ENCODE measurements at regions not wholly inside any gene's neighbourhood (a gene's known extent, or its start where the extent isn't known, plus 50 kb on each side); places are given as distances from the start of the nearest gene placed in this dataset.

GRCh38 chr4:28179126-28179525 lies 1318.5 kb downstream of the STIM2 start:
- no peak for DNase-seq (ENCODE audit: low read depth, low spot score)

GRCh38 chr4:28209371-28209924 lies 1348.8 kb downstream of the STIM2 start:
- no peak for DNase-seq (ENCODE audit: low read depth, low spot score)

- DNase-seq (ENCODE audit: low read depth, low spot score): no peak
Measured at GRCh38 chr4:28211676-28212470, 1351.2 kb downstream of the STIM2 start.

- no peak for DNase-seq (ENCODE audit: low read depth, low spot score)
Measured at GRCh38 chr4:28221536-28221935, 1360.9 kb downstream of the STIM2 start.

GRCh38 chr4:28225050-28225449 lies 1364.4 kb downstream of the STIM2 start:
- no peak for DNase-seq (ENCODE audit: low read depth, low spot score)

- DNase-seq (ENCODE audit: low read depth, low spot score): no peak
Measured at GRCh38 chr4:28225689-28226353, 1365.2 kb downstream of the STIM2 start.

- DNase-seq (ENCODE audit: low read depth, low spot score): no peak
Measured at GRCh38 chr4:28226962-28227361, 1366.3 kb downstream of the STIM2 start.

- DNase-seq (ENCODE audit: low read depth, low spot score): no peak
Measured at GRCh38 chr4:28227764-28228163, 1367.1 kb downstream of the STIM2 start.

GRCh38 chr4:28228561-28229491 lies 1368.2 kb downstream of the STIM2 start:
- DNase-seq (ENCODE audit: low read depth, low spot score): no peak

GRCh38 chr4:28232376-28232775 lies 1371.7 kb downstream of the STIM2 start:
- no peak for DNase-seq (ENCODE audit: low read depth, low spot score)

GRCh38 chr4:28232951-28233350 lies 1372.3 kb downstream of the STIM2 start:
- DNase-seq (ENCODE audit: low read depth, low spot score): no peak

GRCh38 chr4:28233724-28234123 lies 1373.1 kb downstream of the STIM2 start:
- no peak for DNase-seq (ENCODE audit: low read depth, low spot score)

- DNase-seq (ENCODE audit: low read depth, low spot score): no peak
Measured at GRCh38 chr4:28238876-28239275, 1378.2 kb downstream of the STIM2 start.

GRCh38 chr4:28241021-28241420 lies 1380.4 kb downstream of the STIM2 start:
- DNase-seq (ENCODE audit: low read depth, low spot score): no peak

- DNase-seq (ENCODE audit: low read depth, low spot score): no peak
Measured at GRCh38 chr4:28247805-28248204, 1387.2 kb downstream of the STIM2 start.

GRCh38 chr4:28248269-28248668 lies 1387.6 kb downstream of the STIM2 start:
- no peak for DNase-seq (ENCODE audit: low read depth, low spot score)

- DNase-seq (ENCODE audit: low read depth, low spot score): no peak
Measured at GRCh38 chr4:28250646-28251045, 1390.0 kb downstream of the STIM2 start.

GRCh38 chr4:28251831-28252230 lies 1391.2 kb downstream of the STIM2 start:
- DNase-seq (ENCODE audit: low read depth, low spot score): no peak

- DNase-seq (ENCODE audit: low read depth, low spot score): no peak
Measured at GRCh38 chr4:28254003-28254402, 1393.4 kb downstream of the STIM2 start.

GRCh38 chr4:28256295-28256694 lies 1395.7 kb downstream of the STIM2 start:
- DNase-seq (ENCODE audit: low read depth, low spot score): no peak

- DNase-seq (ENCODE audit: low read depth, low spot score): no peak
Measured at GRCh38 chr4:28259951-28260350, 1399.3 kb downstream of the STIM2 start.

- no peak for DNase-seq (ENCODE audit: low read depth, low spot score)
Measured at GRCh38 chr4:28267166-28267565, 1406.5 kb downstream of the STIM2 start.

Data from smooth muscle cell of the brain vasculature (primary cell).